Stomach smooth muscle (tissue), 2 donors: ENCODE measurements at regions not wholly inside any gene's neighbourhood (a gene's known extent, or its start where the extent isn't known, plus 50 kb on each side); places are given as distances from the start of the nearest gene placed in this dataset.
"Not testable (repeated sequence)": the region's sequence is repeated elsewhere in the genome, so short reads cannot be mapped to it uniquely, and the experiment has no call there.

ENCODE experiments used
- H3K27ac ChIP-seq: one replicate; pipeline ENCODE4 v1.7.0; 2013; ENCODE audit warnings: mild to moderate bottlenecking, low read length, inconsistent platforms
- H3K27me3 ChIP-seq, 2 donors: one replicate each; pipeline ENCODE4 v1.7.0; 2013; ENCODE audit warnings: low read length in 2 of 2; ENCODE audit not compliant: insufficient read depth in 2 of 2, control insufficient read depth in 1 of 2
- H3K36me3 ChIP-seq, 2 donors: one replicate each; pipeline ENCODE4 v1.7.0; 2013; ENCODE audit warnings: low read length in 2 of 2; ENCODE audit not compliant: control insufficient read depth in 2 of 2, insufficient read depth in 2 of 2
- H3K4me1 ChIP-seq: one replicate; pipeline ENCODE4 v1.7.0; 2013; ENCODE audit warnings: low read length; ENCODE audit not compliant: control insufficient read depth, insufficient read depth
- H3K4me3 ChIP-seq, 2 donors: one replicate each; pipeline ENCODE4 v1.7.0; 2013; ENCODE audit warnings: low read length in 2 of 2
- H3K9ac ChIP-seq, 2 donors: one replicate each; pipeline ENCODE4 v1.7.0; 2013; ENCODE audit warnings: low read length in 2 of 2, mild to moderate bottlenecking in 1 of 2
- H3K9me3 ChIP-seq, 2 donors: one replicate each; pipeline ENCODE4 v1.7.0; 2013; ENCODE audit warnings: low read length in 2 of 2; ENCODE audit not compliant: control insufficient read depth in 2 of 2
- donor health status: healthy.
- donor health status: Pancreatic carcinoma.

DNA sequence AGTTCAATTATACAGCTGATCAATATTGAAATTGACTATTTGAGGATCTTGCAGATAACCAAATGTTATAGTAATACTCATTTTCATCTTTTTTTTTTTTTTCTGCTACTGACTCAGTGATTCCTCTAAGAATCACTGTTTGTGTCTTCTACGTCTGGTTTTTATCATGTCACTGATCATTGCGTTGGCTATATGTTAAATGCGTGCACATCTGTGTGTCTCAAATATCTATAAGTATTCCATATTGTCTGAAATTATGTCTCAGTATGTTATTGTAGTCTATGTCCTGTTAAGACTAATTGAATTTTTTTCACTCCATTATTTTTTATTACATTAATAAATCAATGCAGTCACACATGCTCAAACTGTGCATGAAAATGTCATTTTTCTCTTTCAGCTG, 200.5 kb downstream of the PCDH20 start:
- Histone ChIP-seq H3K27me3 (no peaks in the 10 kb centered on the region), H3K4me1 (no peaks in the 10 kb centered on the region), H3K27ac (no peak overlapping the region), H3K36me3 (no peaks in the 10 kb centered on the region), H3K9me3 (peaks cover 0 to 4% of the 10 kb centered on the region in 2 donors), H3K9ac (no peak overlapping the region), H3K4me3 (no peak overlapping the region)

- Histone ChIP-seq H3K27ac (no peak overlapping the region), H3K9ac (no peak overlapping the region), H3K27me3 (no peaks in the 10 kb centered on the region), H3K4me3 (no peak overlapping the region), H3K9me3 (peaks cover 0 to 4% of the 10 kb centered on the region in 2 donors), H3K36me3 (no peaks in the 10 kb centered on the region), H3K4me1 (no peaks in the 10 kb centered on the region)
These were observed 201.1 kb downstream of the PCDH20 start for GRCh38 chr13:61214551-61214950.

- not testable (repeated sequence) for H3K9me3 ChIP-seq, H3K9ac ChIP-seq, H3K4me1 ChIP-seq, H3K27ac ChIP-seq, H3K36me3 ChIP-seq, H3K4me3 ChIP-seq, H3K27me3 ChIP-seq
These were observed 209.8 kb downstream of the PCDH20 start for GRCh38 chr13:61205898-61206297.

GRCh38 chr13:61204025-61204424, 211.6 kb downstream of the PCDH20 start:
- Histone ChIP-seq H3K36me3 (no peaks in the 10 kb centered on the region), H3K27me3 (no peaks in the 10 kb centered on the region), H3K4me3 (no peak overlapping the region), H3K9ac (no peak overlapping the region), H3K4me1 (no peaks in the 10 kb centered on the region), H3K9me3 (no peaks in the 10 kb centered on the region), H3K27ac (no peak overlapping the region)

GRCh38 chr13:61202042-61202441, 213.6 kb downstream of the PCDH20 start:
- H3K36me3 ChIP-seq, result no peaks in the 10 kb centered on the region
- H3K4me1 ChIP-seq, result no peaks in the 10 kb centered on the region
- no peak overlapping the region for H3K9ac ChIP-seq
- H3K27me3 ChIP-seq, result no peaks in the 10 kb centered on the region
- no peaks in the 10 kb centered on the region for H3K9me3 ChIP-seq
- no peak overlapping the region for H3K4me3 ChIP-seq
- no peak overlapping the region for H3K27ac ChIP-seq

- Histone ChIP-seq H3K36me3 (no peaks in the 10 kb centered on the region), H3K27ac (no peak overlapping the region), H3K4me3 (no peak overlapping the region), H3K4me1 (no peaks in the 10 kb centered on the region), H3K27me3 (no peaks in the 10 kb centered on the region), H3K9me3 (no peaks in the 10 kb centered on the region), H3K9ac (no peak overlapping the region)
These were observed 222.8 kb downstream of the PCDH20 start for GRCh38 chr13:61192826-61193225.

DNA sequence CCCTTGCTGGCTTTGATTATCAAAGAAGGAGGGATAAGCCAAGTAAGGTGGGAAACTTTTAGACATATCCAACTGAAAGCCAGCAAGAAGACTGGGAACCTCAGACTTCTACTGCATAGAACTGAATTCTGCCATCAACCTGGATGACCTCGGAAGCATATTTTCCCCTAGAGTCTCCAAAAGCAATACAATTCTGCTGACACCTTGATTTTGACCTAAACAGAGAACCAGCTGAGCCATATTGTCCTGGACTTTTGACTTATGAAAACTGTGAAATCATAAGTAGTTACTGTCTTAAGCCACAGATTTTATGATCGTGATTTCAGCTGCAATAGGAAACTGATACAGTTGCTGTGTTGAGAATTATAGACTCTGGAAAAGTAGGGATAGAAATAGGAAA, 227.6 kb downstream of the PCDH20 start:
- Histone ChIP-seq H3K27me3 (no peaks in the 10 kb centered on the region), H3K9me3 (no peaks in the 10 kb centered on the region), H3K4me3 (no peak overlapping the region), H3K4me1 (no peaks in the 10 kb centered on the region), H3K9ac (no peak overlapping the region), H3K36me3 (no peaks in the 10 kb centered on the region), H3K27ac (no peak overlapping the region)

DNA sequence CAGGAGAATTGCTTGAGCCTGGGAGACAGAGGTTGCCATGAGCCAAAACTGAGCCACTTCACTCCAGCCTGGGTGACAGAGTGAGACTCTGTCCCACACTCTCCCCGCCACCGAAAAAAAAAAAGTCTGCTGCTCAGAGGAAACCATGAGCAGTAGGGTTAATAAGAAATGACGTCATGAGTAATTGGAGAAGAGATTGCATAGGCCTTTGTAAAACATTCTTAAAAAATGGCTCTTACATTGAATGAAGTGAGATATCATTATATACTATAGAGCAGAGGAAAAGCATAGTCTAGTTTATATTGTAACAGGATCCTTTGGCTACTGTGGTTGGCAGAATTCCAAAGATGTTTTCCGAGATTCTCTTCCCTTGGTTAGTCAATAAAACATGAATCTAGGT, 228.2 kb downstream of the PCDH20 start:
- Histone ChIP-seq H3K9ac (no peak overlapping the region), H3K27me3 (no peaks in the 10 kb centered on the region), H3K27ac (no peak overlapping the region), H3K4me1 (no peaks in the 10 kb centered on the region), H3K9me3 (no peaks in the 10 kb centered on the region), H3K4me3 (no peak overlapping the region), H3K36me3 (no peaks in the 10 kb centered on the region)

GRCh38 chr13:61183670-61184069, 232.0 kb downstream of the PCDH20 start:
- Histone ChIP-seq H3K27me3 (no peaks in the 10 kb centered on the region), H3K36me3 (no peaks in the 10 kb centered on the region), H3K9me3 (no peaks in the 10 kb centered on the region), H3K4me3 (no peak overlapping the region), H3K9ac (no peak overlapping the region), H3K27ac (no peak overlapping the region), H3K4me1 (peaks cover 5% of the 10 kb centered on the region)

DNA sequence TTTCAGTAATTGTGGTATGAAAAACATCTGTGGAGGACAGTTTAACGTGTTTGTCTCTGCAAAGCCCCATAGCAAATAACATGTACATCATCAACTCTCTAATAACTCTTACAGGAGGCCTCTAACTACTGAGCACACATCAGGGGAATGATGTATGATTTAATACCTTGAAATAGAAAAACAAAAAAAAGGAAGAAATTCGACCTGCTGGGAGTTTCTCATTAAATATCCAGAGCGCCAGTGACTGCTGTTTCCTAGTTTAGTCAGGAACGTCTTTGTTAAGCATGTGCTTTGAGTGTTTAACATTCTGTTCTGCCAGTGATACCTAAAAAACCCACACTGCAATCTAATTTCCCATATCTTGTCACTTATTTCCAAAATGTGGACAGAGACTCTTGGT, 235.4 kb downstream of the PCDH20 start:
- Histone ChIP-seq H3K27ac (peak overlapping the region; percentile 7), H3K9ac (peak overlapping the region in 1 of 2 donors; percentile 45), H3K4me3 (peak overlapping the region in 1 of 2 donors; percentile 50), H3K36me3 (no peaks in the 10 kb centered on the region), H3K27me3 (no peaks in the 10 kb centered on the region), H3K4me1 (peaks cover 5% of the 10 kb centered on the region), H3K9me3 (peaks cover 0 to 2% of the 10 kb centered on the region in 2 donors)

DNA sequence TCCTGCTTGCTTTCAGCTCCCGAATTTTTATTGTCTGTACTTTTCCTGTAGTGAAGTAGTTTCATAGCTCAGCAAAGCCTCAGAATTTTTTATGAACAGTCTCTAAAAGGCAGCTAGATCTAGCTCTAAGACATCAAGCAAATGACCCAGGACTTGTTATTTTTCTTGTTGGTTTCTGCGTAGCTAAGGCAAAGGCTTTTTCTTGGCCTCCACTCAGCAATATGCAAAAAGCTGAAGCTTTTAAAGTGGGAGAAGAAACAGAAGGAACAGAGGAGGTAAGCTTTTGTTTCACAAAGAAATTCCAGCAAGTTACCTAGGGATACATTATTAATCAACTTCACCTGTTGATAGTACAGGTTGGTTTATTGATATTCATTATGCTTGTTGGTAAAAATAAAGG, 235.9 kb downstream of the PCDH20 start:
- Histone ChIP-seq H3K4me3 (peak overlapping the region; percentile 9 to 50), H3K9me3 (peaks cover 0 to 2% of the 10 kb centered on the region in 2 donors), H3K27me3 (no peaks in the 10 kb centered on the region), H3K4me1 (peaks cover 5% of the 10 kb centered on the region), H3K27ac (peak overlapping the region; percentile 7), H3K9ac (peak overlapping the region in 1 of 2 donors; percentile 45), H3K36me3 (no peaks in the 10 kb centered on the region)
